ENCODE measurements at regions not wholly inside any gene's neighbourhood (a gene's known extent, or its start where the extent isn't known, plus 50 kb on each side); places are given as distances from the start of the nearest gene placed in this dataset.
"Not testable (repeated sequence)": the region's sequence is repeated elsewhere in the genome, so short reads cannot be mapped to it uniquely, and the experiment has no call there.

GRCh38 chr16:8083560-8083959 is 506.8 kb downstream of the TMEM114 start:
- H3K9me3 Mint-ChIP-seq: peaks cover 5% of the 10 kb centered on the region

GRCh38 chr16:8080817-8081216 is 509.5 kb downstream of the TMEM114 start:
- Mint-ChIP-seq H3K9me3 (peaks cover 7% of the 10 kb centered on the region), H3K4me3 (no peak overlapping the region), H3K36me3 (ENCODE audit: low read depth) (no peaks in the 10 kb centered on the region), H3K27ac (no peak overlapping the region), H3K27me3 (no peaks in the 10 kb centered on the region), H3K4me1 (no peaks in the 10 kb centered on the region)
- no peak for TF ChIP-seq CTCF (IDR thresholded peaks at IDR 0.05)
- ChIA-PET CTCF (no interaction called here), POLR2A (no interaction called here)
- intact Hi-C loops (cut with micrococcal nuclease): no loop called here
- DNase-seq (no peak), ATAC-seq (ENCODE audit: low read depth) (no peak)

More at GRCh38 chr16:8083560-8083959, 506.8 kb downstream of the TMEM114 start:
- no peaks in the 10 kb centered on the region for H3K36me3 Mint-ChIP-seq (ENCODE audit: low read depth)
- ATAC-seq (ENCODE audit: low read depth): no peak
- no peaks in the 10 kb centered on the region for H3K27me3 Mint-ChIP-seq
- intact Hi-C loops (cut with micrococcal nuclease): no loop called here
- H3K27ac Mint-ChIP-seq: no peak overlapping the region
- no peak for DNase-seq
- no peak overlapping the region for H3K4me3 Mint-ChIP-seq
- no peaks in the 10 kb centered on the region for H3K4me1 Mint-ChIP-seq
- ChIA-PET CTCF (no interaction called here), POLR2A (no interaction called here)
- TF ChIP-seq CTCF (IDR thresholded peaks at IDR 0.05): no peak

GRCh38 chr16:8075271-8075670 is 515.0 kb downstream of the TMEM114 start:
- no peak for DNase-seq
- H3K36me3 Mint-ChIP-seq (ENCODE audit: low read depth): no peaks in the 10 kb centered on the region
- TF ChIP-seq CTCF (IDR thresholded peaks at IDR 0.05): no peak
- POLR2A ChIA-PET: no interaction called here
- H3K27ac Mint-ChIP-seq: no peak overlapping the region
- no peak for ATAC-seq (ENCODE audit: low read depth)
- H3K4me3 Mint-ChIP-seq: no peak overlapping the region
- CTCF ChIA-PET: no interaction called here
- intact Hi-C loops (cut with micrococcal nuclease): no loop called here
- no peaks in the 10 kb centered on the region for H3K4me1 Mint-ChIP-seq
- H3K9me3 Mint-ChIP-seq: peaks cover 6% of the 10 kb centered on the region
- H3K27me3 Mint-ChIP-seq: no peaks in the 10 kb centered on the region

GRCh38 chr16:8070506-8070905 is 519.8 kb downstream of the TMEM114 start:
- intact Hi-C loops (cut with micrococcal nuclease): no loop called here
- Mint-ChIP-seq H3K4me3 (no peak overlapping the region), H3K36me3 (ENCODE audit: low read depth) (no peaks in the 10 kb centered on the region), H3K27me3 (no peaks in the 10 kb centered on the region), H3K4me1 (no peaks in the 10 kb centered on the region), H3K27ac (no peak overlapping the region), H3K9me3 (peaks cover 17% of the 10 kb centered on the region)
- DNase-seq (no peak), ATAC-seq (ENCODE audit: low read depth) (no peak)
- no peak for TF ChIP-seq CTCF (IDR thresholded peaks at IDR 0.05)
- POLR2A ChIA-PET: no interaction called here
- CTCF ChIA-PET: no interaction called here

- ATAC-seq (ENCODE audit: low read depth); POLR2A ChIA-PET: not testable (repeated sequence)
Observed at GRCh38 chr16:8068225-8068624, 522.1 kb downstream of the TMEM114 start.

GRCh38 chr16:8063159-8063558 is 527.2 kb downstream of the TMEM114 start:
- H3K27ac Mint-ChIP-seq: no peak overlapping the region
- no peak overlapping the region for H3K4me3 Mint-ChIP-seq
- H3K27me3 Mint-ChIP-seq: no peaks in the 10 kb centered on the region
- H3K36me3 Mint-ChIP-seq (ENCODE audit: low read depth): no peaks in the 10 kb centered on the region
- no peak for ATAC-seq (ENCODE audit: low read depth)
- TF ChIP-seq CTCF (IDR thresholded peaks at IDR 0.05): no peak
- ChIA-PET POLR2A (no interaction called here), CTCF (no interaction called here)
- DNase-seq: no peak
- intact Hi-C loops (cut with micrococcal nuclease): no loop called here
- no peaks in the 10 kb centered on the region for H3K4me1 Mint-ChIP-seq
- peaks cover 21% of the 10 kb centered on the region for H3K9me3 Mint-ChIP-seq

More at GRCh38 chr16:8068225-8068624, 522.1 kb downstream of the TMEM114 start:
- H3K27ac Mint-ChIP-seq; H3K27me3 Mint-ChIP-seq; intact Hi-C loops (cut with micrococcal nuclease); H3K4me3 Mint-ChIP-seq; H3K4me1 Mint-ChIP-seq; CTCF ChIA-PET; DNase-seq; H3K36me3 Mint-ChIP-seq (ENCODE audit: low read depth): not testable (repeated sequence)
- H3K9me3 Mint-ChIP-seq: peaks cover 25% of the 10 kb centered on the region

Measured in activated B cell treated with CpG ODN at 0.5 μM for 24 hours (primary cell).